Ectodermal cell (in vitro differentiated cells): ENCODE measurements at regions not wholly inside any gene's neighbourhood (a gene's known extent, or its start where the extent isn't known, plus 50 kb on each side); places are given as distances from the start of the nearest gene placed in this dataset.
"Not testable (repeated sequence)": the region's sequence is repeated elsewhere in the genome, so short reads cannot be mapped to it uniquely, and the experiment has no call there.

Experiments
- H3K27ac ChIP-seq: 2 replicates; pipeline ENCODE4 v1.7.0; 2013; ENCODE audit warnings: mild to moderate bottlenecking, low read depth, low read length; ENCODE audit not compliant: insufficient read depth, poor library complexity, severe bottlenecking
- H3K27me3 ChIP-seq: 2 replicates; pipeline ENCODE4 v1.7.0; 2013; ENCODE audit warnings: mild to moderate bottlenecking, low read length; ENCODE audit not compliant: insufficient read depth, control insufficient read depth, poor library complexity, severe bottlenecking
- H3K36me3 ChIP-seq: one replicate; pipeline ENCODE4 v1.7.0; 2013; ENCODE audit warnings: low read length; ENCODE audit not compliant: control insufficient read depth, insufficient read depth
- H3K4me1 ChIP-seq: one replicate; pipeline ENCODE4 v1.7.0; 2013; ENCODE audit warnings: low read length; ENCODE audit not compliant: control insufficient read depth, insufficient read depth
- H3K4me3 ChIP-seq: 2 replicates; pipeline ENCODE4 v1.7.0; 2013; ENCODE audit warnings: low read depth, low read length, control low read depth; ENCODE audit not compliant: insufficient read depth
- H3K9me3 ChIP-seq: 2 replicates; pipeline ENCODE4 v1.7.0; 2013; ENCODE audit warnings: mild to moderate bottlenecking, low read length, moderate library complexity; ENCODE audit not compliant: control insufficient read depth
- WGBS, 2 experiments: methylation state at CpG; one replicate each; pipeline ENCODE4 v1.1.7; 2013; ENCODE audit warnings: missing lambda C conversion rate in 2 of 2; 5-methylcytosine and 5-hydroxymethylcytosine counted together

DNA sequence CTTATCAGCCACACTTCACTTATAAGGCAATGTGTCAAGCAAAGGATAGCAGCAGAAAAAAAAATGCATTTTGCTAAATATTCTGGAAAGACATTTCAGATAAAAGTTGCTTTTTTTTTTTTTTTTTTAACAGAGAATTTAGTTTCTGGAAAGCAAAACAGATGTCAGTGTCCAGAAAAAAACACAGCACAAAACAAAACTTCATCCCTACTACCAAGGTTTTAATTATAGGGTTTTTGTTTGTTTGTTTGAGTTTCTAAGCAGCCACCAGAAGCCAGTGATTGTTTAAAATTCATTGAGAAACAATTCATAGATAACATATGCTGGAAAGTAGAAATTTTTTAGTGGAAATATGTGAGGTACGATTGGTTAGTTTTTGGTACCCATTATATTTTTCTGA, 1202.7 kb downstream of the OTOL1 start:
- no peaks in the 10 kb centered on the region for H3K4me1 ChIP-seq
- no peaks in the 10 kb centered on the region for H3K36me3 ChIP-seq
- H3K9me3 ChIP-seq: no peaks in the 10 kb centered on the region
- 100% methylated on average over 1 of the region's 1 CpG; no CpG with 5 or more reads in 1 of the 2 experiments for WGBS, 2 experiments
- H3K27ac ChIP-seq: no peak overlapping the region
- H3K27me3 ChIP-seq: no peaks in the 10 kb centered on the region
- no peak overlapping the region for H3K4me3 ChIP-seq

- no peaks in the 10 kb centered on the region for H3K36me3 ChIP-seq
- no peak overlapping the region for H3K4me3 ChIP-seq
- H3K27me3 ChIP-seq: no peaks in the 10 kb centered on the region
- H3K9me3 ChIP-seq: no peaks in the 10 kb centered on the region
- 85 to 98% methylated on average over 3 to 4 of the region's 4 CpGs for WGBS, 2 experiments
- H3K4me1 ChIP-seq: no peaks in the 10 kb centered on the region
- no peak overlapping the region for H3K27ac ChIP-seq
These were observed 1204.6 kb downstream of the OTOL1 start for GRCh38 chr3:162701211-162701610.

- WGBS, 2 experiments: 91% methylated on average over 31 of the region's 31 CpGs
- no peaks in the 10 kb centered on the region for H3K36me3 ChIP-seq
- H3K4me3 ChIP-seq: no peak overlapping the region
- no peaks in the 10 kb centered on the region for H3K9me3 ChIP-seq
- no peaks in the 10 kb centered on the region for H3K27me3 ChIP-seq
- no peak overlapping the region for H3K27ac ChIP-seq
- no peaks in the 10 kb centered on the region for H3K4me1 ChIP-seq
These were observed 1206.3 kb downstream of the OTOL1 start for GRCh38 chr3:162702768-162703385.

DNA sequence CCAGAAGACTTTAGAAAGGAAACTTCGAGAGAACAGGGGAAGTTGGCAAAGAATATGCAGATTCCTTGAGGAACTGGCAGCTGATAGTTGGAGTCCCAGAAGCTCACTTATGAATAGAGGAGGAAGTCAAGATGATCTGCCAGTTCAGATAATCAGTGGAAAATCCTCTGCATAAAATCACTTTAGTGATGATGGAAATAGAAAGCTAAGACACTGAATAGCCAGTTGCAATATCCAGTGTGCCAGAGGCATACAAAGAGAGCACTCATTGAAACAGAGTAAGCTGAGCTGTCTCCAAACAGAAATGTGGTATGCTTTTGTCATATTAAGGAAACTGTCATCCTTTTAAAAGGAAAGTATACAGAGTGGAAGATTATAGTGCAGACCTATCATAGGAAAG, 1207.6 kb downstream of the OTOL1 start:
- H3K4me3 ChIP-seq: no peak overlapping the region
- H3K36me3 ChIP-seq: no peaks in the 10 kb centered on the region
- 85 to 93% methylated on average over 1 of the region's 1 CpG for WGBS, 2 experiments
- no peaks in the 10 kb centered on the region for H3K9me3 ChIP-seq
- H3K4me1 ChIP-seq: no peaks in the 10 kb centered on the region
- no peak overlapping the region for H3K27ac ChIP-seq
- no peaks in the 10 kb centered on the region for H3K27me3 ChIP-seq

GRCh38 chr3:162704799-162705385, 1208.3 kb downstream of the OTOL1 start:
- H3K27me3 ChIP-seq: no peaks in the 10 kb centered on the region
- H3K27ac ChIP-seq: no peak overlapping the region
- no peak overlapping the region for H3K4me3 ChIP-seq
- WGBS, 2 experiments: 91 to 96% methylated on average over 4 to 5 of the region's 5 CpGs
- no peaks in the 10 kb centered on the region for H3K9me3 ChIP-seq
- no peaks in the 10 kb centered on the region for H3K4me1 ChIP-seq
- no peaks in the 10 kb centered on the region for H3K36me3 ChIP-seq

GRCh38 chr3:162708394-162708793, 1211.8 kb downstream of the OTOL1 start:
- not testable (repeated sequence) for H3K36me3 ChIP-seq, H3K4me1 ChIP-seq, H3K27me3 ChIP-seq, H3K27ac ChIP-seq, H3K4me3 ChIP-seq, H3K9me3 ChIP-seq
- WGBS, 2 experiments: no CpG with 5 or more reads among the region's 2 CpGs

DNA sequence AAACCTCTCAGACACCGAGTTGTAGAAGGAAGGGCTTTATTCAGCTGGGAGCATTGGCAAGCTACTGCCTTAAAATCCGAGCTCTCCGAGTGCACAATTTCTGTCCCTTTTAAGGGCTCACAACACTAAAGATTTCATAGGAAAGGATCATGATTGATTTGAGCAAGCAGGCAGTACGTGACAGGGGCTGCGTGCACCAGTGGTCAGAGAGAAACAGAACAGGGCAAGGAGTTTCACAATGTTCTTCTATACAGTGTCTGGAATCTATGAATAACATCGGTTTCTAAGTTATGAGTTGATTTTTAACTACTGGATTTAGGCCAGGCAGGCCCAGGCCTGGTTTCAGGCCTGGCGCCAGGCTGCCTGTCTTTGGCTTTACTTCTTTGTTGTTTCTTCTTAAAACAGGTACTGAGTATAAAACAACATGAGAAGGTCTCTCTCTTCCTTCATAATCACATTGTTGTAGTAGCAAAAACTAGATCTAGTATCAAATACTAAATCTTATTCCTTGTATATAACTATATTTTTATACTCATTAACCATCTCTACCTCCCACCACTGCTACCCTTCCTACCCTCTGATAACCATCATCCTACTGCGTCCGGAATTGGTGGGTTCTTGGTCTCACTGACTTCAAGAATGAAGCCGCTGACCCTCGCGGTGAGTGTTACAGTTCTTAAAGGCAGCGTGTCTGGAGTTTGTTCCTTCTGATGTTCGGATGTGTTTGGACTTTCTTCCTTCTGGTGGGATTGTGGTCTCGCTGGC, 1212.5 kb downstream of the OTOL1 start:
- not testable (repeated sequence) for H3K27ac ChIP-seq, H3K4me1 ChIP-seq, H3K4me3 ChIP-seq, H3K9me3 ChIP-seq, H3K27me3 ChIP-seq, H3K36me3 ChIP-seq
- 97 to 98% methylated on average over 14 to 15 of the region's 15 CpGs for WGBS, 2 experiments

GRCh38 chr3:162710332-162711112, 1213.9 kb downstream of the OTOL1 start:
- WGBS, 2 experiments: 89 to 90% methylated on average over 30 of the region's 30 CpGs
- H3K4me1 ChIP-seq: no peaks in the 10 kb centered on the region
- H3K36me3 ChIP-seq: no peaks in the 10 kb centered on the region
- no peaks in the 10 kb centered on the region for H3K9me3 ChIP-seq
- H3K4me3 ChIP-seq: no peak overlapping the region
- H3K27ac ChIP-seq: no peak overlapping the region
- no peaks in the 10 kb centered on the region for H3K27me3 ChIP-seq

DNA sequence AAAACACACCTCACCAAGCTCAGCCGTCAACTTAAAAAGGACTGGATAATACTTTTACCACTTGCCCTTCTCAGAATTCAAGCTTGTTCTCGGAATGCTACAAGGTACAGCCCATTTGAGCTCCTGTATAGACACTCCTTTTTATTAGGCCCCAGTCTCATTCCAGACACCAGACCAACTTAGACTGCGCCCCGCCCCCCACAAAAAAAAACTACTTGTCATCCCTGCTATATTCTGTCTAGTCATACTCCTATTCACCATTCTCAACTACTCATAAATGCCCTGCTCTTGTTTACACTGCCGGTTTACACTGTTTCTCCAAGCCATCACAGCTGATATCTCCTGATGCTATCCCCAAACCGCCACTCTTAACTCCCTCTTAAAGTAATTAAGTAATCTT, 1220.5 kb downstream of the OTOL1 start:
- H3K27me3 ChIP-seq, H3K9me3 ChIP-seq, H3K4me3 ChIP-seq, H3K27ac ChIP-seq, H3K36me3 ChIP-seq, H3K4me1 ChIP-seq: not testable (repeated sequence)
- 60 to 61% methylated on average over 6 of the region's 6 CpGs for WGBS, 2 experiments

- Histone ChIP-seq H3K36me3 (no peaks in the 10 kb centered on the region), H3K4me1 (peaks cover 7% of the 10 kb centered on the region), H3K4me3 (no peak overlapping the region), H3K27me3 (no peaks in the 10 kb centered on the region), H3K9me3 (no peaks in the 10 kb centered on the region), H3K27ac (no peak overlapping the region)
- 32 to 45% methylated on average over 2 of the region's 2 CpGs for WGBS, 2 experiments
These were observed 1222.1 kb downstream of the OTOL1 start for GRCh38 chr3:162718697-162719096.
